PC-9 (cell line): ENCODE measurements at regions not wholly inside any gene's neighbourhood (a gene's known extent, or its start where the extent isn't known, plus 50 kb on each side); places are given as distances from the start of the nearest gene placed in this dataset.

ENCODE experiments used
- EZH2 ChIP-seq: fragments of 200-600 bp; sonication (generic); IDR thresholded peaks from 2 replicates; pipeline ENCODE4 v1.8.0; 2017; ENCODE audit warnings: antibody characterized with exemption, low read depth
- TF ChIP-seq, protein P1 (sequence below): fragments of 200-600 bp; sonication (generic); conservative IDR thresholded peaks from 2 replicates; pipeline ENCODE4 v1.6.1; 2017; ENCODE audit warnings: mixed run types, antibody characterized with exemption, mild to moderate bottlenecking, moderate library complexity

DNA sequence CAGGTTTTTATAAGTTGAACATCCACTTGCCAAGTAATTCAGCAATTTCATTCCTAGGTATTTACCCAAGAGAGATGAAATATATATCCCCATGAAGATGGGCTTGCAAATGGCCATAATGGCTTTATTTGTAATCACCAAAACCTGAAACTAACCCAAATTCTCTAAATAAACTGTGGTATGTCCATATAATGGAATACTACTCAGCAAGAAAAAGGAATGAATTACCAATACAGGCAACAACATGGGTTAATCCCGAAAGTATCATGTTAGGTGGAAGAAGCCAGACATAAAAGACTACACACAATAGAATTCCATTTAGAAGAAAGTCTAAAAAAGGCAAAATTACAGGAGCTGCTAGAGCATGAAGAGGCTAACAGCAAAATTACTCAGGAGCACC, 101.4 kb upstream of the PPP2R2D start:
- TF ChIP-seq, protein P1, sequence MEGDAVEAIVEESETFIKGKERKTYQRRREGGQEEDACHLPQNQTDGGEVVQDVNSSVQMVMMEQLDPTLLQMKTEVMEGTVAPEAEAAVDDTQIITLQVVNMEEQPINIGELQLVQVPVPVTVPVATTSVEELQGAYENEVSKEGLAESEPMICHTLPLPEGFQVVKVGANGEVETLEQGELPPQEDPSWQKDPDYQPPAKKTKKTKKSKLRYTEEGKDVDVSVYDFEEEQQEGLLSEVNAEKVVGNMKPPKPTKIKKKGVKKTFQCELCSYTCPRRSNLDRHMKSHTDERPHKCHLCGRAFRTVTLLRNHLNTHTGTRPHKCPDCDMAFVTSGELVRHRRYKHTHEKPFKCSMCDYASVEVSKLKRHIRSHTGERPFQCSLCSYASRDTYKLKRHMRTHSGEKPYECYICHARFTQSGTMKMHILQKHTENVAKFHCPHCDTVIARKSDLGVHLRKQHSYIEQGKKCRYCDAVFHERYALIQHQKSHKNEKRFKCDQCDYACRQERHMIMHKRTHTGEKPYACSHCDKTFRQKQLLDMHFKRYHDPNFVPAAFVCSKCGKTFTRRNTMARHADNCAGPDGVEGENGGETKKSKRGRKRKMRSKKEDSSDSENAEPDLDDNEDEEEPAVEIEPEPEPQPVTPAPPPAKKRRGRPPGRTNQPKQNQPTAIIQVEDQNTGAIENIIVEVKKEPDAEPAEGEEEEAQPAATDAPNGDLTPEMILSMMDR = no peak
- no peak for TF ChIP-seq EZH2
